ENCODE measurements at regions not wholly inside any gene's neighbourhood (a gene's known extent, or its start where the extent isn't known, plus 50 kb on each side); places are given as distances from the start of the nearest gene placed in this dataset.
"Not testable (repeated sequence)": the region's sequence is repeated elsewhere in the genome, so short reads cannot be mapped to it uniquely, and the experiment has no call there.

DNA sequence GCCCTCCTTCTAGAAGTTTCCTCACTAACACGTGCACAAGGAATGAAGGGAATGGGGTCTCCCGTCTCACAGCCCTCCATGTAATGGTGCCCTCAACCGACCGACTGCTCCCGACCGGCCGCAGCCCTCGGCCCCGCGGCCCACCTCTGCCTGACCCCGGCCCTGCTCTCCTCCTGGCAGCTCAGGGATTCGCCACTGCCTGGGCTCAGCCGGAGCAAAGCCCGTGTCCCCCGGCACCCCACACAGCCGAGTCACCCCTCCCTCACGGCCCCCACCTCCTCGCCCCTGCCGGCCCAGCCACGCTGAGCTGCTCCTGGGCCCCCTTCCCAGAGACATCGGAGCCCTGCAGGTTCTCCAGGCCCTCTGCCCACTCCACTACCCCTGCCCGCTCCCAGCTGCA is 171.0 kb downstream of the TMEM121 start:
- not testable (repeated sequence) for DNase-seq (ENCODE audit: low read depth)

DNA sequence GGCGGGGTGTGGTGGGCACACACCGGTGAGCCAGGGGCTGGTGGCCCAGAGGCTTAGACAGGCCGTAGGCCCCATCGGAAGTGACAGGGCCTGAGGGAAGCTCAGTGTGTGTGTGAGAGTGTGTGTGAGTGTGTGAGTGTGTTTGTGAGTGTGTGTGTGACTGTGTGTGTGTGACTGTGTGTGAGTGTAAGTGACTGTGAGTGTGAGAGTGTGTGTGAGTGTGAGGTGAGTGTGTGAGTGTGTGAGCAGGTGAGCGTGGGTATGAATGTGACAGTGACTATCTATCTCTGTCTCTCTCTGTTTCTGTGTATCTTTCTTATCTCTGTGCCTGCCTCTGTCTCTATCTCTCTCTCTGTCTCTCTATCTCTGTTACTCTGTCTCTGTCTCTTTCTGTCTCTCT is 171.6 kb downstream of the TMEM121 start:
- DNase-seq (ENCODE audit: low read depth): not testable (repeated sequence)

DNA sequence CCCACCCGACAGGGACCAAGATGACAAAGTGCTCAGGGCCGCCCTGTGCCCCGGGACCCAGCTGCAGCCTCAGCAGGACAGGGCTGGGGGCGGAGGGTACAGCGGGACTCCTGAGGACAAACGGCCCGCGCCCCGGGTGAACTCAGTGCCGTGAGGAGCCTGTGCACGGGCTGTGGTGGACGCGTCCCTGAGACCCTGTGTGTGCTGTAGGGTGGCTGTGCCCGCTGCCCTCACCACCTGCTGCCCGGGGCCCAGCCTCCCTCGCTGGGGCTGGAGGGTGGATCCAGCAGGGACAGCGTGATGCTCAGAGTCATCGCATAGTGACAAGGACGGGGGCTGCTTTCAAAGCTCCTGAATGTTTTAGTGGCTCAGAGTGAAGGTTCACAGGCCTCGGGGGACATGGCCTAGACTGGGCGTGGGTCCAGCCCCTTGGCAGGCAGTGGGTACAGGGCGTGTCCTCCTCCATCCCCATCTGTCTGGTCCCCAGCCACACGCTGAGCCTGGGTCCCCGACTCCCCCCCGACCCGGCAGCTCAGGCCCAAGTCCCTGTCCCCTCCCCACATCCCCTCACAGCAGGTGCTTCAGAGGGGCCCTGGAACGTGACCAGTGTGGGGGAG is 172.7 kb downstream of the TMEM121 start:
- not testable (repeated sequence) for DNase-seq (ENCODE audit: low read depth)

DNA sequence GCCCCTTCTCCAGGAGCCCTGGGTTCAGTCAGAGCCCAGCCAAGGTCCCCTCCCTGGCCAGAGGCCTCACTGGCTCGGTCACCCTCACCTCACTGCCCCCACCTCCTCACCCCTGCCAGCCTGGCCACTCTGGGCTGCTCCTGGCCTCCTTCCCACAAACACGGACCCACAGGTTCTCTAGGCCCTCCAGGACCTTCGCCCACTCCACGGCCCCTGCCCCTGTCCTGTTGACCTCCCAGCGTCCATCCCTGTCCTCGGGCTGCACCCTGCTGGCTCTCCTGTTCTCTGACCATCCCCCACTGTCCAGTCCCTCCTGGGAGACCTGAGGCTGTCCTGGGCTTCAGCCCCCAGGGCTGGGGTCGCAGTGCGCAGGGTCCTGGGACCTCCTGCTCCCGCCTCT is 173.3 kb downstream of the TMEM121 start:
- DNase-seq (ENCODE audit: low read depth): not testable (repeated sequence)

DNA sequence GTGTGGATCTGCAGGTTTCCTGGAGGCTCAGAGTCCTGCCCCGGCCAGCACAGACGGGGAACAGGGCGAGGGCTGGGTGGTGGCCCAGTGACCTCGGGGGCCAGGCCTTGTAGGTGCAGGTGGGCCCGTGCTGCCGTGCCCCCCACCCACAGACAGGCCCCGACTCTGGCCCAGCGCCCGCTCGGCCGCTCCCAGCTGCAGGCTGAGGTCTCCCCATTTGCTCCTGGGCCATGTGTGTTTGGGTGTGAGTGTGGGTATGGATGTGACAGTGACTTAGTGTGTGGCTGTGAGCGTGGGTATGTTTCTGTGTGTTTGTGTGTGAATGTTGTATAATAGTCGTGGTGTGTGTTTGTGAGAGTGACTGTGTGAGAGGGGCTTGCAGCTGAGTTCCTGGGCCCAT is 173.8 kb downstream of the TMEM121 start:
- not testable (repeated sequence) for DNase-seq (ENCODE audit: low read depth)

DNA sequence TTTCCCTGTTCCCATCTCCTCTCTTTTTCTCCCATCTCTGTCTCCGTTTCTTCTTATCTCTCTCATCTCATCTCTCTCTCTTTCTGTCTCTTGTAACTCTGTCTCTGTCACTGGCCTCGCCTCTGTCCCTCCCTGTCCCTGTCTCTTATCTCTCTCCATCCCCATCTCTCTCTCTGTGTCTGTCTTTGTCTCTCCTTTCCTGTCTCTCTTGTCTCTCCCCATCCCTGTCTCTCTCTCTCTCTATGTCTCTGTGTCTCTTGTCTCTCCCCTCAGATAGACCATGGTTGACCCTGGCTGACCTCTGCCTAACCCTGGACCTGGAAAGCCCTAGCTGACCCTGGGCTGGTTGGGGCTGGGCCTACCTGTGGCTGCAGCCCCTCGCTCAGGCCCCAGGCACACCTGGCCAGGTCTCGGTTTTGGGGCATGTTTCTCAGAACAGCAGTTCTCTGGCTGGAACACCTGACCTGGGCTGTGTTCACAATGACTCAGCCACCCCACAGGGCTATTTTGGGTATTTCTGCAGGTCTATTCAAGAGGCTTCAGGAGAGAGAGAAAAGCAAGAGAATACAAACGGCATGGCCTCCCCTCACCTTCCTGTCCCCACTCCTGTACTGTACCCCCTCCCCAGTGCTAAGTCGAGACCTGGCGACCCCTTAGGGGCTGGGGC is 174.4 kb downstream of the TMEM121 start:
- no peak for DNase-seq (ENCODE audit: low read depth)

DNA sequence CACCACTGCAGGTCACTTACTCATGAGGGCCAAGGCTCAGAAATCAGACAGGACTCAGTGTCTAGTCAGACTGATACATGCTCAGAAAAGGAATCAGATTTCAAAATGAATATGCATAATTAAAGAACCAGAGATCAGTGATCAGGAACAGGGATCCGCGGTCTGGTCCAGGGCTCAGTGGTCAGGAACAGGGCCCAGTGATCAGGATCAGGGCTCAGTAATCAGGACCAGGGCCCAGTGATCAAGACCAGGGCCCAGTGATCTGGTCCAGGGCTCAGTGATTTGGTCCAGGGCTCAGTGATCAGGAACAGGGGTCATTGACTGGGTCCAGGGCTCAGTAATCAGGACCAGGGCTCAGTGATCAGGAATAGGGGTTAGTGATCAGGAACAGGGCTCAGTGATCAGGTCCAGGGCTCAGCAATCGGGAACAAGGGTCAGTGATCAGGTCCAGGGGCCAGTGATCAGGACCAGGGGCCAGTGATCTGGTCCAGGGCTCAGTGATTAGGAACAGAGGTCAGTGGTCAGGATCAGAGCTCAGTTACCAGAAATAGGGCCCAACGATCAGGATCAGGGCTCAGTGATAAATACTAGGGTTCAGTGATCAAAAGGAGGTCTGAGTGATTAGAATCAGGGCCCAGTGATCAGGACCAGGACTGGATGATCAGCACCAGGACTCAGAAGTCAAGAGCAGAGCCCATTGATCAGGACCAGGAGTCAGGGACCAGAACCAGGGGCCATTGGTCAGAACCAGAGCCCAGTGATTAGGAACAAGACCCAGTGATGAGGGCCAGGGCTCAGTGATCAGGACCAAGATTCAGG is 175.3 kb downstream of the TMEM121 start:
- no peak for DNase-seq (ENCODE audit: low read depth)

DNA sequence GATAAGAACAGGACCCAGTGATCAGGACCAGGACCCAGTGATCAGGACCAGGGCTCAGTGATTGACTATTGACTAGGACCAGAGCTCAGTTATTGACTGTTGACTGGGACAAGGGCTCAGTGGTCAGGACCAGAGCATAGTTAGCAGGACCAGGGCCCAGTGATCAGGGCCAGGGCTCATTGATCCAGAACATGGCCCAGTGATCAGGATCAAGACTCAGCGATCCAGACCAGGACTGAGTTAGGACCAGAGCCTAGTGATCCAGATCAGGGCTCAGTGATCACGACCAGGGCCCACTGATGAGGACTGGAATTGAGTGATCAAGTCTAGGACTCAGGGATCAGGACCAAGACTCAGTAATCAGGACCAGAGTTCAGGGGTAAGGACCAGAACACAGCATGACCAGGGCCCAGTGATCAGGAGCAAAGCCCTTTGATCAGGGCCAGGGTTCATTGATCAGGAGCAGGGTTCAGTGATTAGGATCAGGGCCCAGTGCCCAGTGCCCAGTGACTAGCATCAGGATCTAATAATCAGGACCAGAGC is 176.0 kb downstream of the TMEM121 start:
- DNase-seq (ENCODE audit: low read depth): no peak

DNA sequence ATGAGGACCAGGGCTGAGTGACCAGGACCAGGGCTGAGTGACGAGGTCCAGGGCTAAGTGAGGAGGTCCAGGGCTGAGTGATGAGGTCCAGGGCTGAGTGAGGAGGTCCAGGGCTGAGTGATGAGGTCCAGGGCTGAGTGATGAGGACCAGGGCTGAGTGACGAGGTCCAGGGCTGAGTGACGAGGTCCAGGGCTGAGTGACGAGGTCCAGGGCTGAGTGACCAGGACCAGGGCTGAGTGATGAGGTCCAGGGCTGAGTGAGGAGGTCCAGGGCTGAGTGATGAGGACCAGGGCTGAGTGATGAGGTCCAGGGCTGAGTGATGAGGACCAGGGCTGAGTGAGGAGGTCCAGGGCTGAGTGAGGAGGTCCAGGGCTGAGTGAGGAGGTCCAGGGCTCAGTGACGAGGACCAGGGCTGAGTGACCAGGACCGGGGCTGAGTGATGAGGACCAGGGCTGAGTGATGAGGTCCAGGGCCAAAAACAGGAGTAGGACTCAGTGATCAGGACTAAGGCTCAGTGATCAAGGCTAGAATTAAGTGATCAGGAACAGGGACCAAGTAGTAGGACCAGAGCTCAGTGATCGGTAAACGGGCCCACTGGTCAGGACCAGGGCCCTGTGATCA is 176.8 kb downstream of the TMEM121 start:
- not testable (repeated sequence) for DNase-seq (ENCODE audit: low read depth)

DNA sequence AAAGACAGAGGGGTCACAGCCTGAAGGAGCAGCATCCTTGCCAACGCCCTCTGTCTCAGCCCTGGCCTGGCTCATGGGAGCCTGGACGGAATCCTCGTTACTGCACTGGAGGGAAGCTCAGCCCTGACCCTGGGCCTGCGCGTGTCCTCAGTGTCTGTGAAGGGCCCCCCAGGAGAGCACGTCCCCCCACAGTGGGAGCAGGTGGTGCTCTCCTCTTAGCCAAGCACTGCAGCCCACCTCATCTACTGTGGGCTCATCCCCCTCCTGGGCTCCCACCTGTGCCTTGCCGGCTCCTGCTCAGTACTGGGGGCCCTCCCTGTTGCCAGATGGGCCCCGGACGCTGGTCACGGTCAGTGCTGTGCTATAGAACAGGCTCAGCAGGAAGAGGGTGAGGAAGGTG is 177.7 kb downstream of the TMEM121 start:
- DNase-seq (ENCODE audit: low read depth): not testable (repeated sequence)

DNA sequence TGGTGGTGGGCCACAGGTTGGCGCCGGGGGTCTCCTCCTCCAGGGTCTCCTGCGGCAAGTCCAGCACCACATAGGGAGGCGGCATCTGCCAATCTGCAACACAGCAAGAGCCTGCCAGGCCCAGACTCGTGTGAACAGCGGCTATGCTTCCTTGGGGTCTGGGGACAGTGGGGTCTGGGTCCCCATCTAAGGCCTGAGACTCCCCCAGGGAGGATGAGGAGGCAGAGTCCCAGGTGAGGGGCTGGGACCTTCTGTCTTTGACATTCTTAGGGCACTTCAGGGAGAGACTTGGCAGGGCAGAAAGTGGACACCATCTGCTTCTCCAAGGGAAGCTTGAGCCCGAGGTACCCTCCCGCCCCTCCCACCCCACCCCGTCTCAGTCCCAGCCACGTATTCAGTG is 178.1 kb downstream of the TMEM121 start:
- DNase-seq (ENCODE audit: low read depth): not testable (repeated sequence)

DNA sequence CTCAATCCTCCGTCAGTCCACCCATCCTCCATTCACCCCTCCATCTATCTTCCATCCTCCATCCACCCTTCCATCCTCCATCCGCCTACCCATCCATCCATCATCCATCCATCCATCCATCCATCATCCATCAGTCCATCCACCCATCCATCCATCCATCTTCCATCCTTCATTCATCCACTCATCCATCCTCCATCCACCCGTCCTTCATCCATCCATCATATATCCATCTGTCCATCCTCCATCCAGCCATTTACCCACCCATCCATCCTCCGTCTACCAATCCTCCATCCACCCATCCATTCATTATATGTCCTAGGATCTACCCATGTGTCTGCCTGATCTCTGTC is 179.1 kb downstream of the TMEM121 start:
- DNase-seq (ENCODE audit: low read depth): not testable (repeated sequence)

DNA sequence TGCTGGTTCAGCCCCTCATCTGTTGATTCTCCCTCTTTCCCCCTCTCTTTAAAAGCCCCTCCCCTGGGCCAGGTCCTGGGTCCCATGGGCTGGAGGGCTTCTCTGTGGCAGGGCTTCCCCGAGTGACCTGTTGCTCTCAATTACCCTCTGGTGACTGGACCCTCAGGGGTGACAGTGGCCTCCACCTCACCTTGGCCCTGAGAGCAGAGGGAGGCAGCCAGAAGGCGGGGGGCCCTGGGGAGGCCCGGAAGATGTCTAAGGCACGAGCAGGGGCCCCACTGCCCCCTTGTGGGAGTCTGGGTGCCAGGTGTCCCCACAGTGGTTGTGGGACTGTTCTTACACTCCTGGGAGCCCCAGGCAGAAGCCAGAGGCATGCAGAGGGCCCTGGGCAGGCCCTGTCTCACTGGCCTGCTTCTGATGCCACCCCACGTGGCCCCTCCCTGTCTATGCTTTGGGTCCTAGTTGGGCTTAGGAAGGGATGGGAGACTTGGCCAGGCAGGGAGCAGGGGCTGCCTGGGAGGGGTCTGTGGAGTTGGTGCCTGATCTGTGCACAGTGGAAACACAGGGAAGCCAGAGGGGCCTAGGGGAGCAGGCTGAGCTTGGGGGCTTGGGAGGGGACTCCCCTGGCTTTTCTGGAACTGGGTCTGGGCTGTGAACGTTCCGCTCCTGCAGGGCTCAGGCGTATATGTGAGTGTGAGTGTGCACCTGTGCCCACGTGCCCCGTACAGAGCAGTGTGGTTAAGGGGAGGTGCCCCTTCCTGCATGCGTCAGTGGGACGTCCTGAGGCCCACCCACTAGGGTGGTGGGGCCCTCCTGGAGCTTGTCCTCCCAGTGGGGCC is 179.7 kb downstream of the TMEM121 start:
- not testable (repeated sequence) for DNase-seq (ENCODE audit: low read depth)

DNA sequence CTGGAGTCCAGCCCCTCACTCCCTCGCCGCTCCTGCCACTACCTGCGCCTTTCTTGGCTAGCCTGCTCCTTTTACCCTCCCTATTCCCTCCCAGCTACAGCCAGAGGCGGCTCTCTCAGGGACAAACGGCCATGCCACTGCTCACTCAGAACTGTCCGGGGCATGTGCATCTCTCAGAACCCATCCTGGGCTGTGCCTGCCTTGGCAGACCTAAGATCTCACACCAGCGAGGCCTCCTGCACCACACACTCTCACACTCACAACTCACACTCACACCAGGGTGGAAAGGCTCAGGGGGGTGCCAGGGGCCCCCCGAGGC is 180.3 kb downstream of the TMEM121 start:
- DNase-seq (ENCODE audit: low read depth): not testable (repeated sequence)

DNA sequence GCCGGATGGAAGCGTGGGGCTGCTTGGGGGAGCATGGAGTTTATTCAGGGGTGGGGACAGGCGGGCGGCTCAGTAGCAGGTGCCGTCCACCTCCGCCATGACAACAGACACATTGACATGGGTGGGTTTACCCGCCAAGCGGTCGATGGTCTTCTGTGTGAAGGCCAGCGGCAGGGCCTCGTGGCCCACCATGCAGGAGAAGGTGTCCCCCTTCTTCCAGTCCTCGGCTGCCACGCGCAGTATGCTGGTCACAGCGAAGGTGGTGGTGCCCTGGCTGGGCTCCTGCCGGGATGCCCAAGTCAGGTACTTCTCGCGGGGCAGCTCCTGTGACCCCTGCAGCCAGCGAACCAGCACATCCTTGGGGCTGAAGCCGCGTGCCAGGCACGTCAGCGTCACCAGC is 180.7 kb downstream of the TMEM121 start:
- not testable (repeated sequence) for DNase-seq (ENCODE audit: low read depth)

DNA sequence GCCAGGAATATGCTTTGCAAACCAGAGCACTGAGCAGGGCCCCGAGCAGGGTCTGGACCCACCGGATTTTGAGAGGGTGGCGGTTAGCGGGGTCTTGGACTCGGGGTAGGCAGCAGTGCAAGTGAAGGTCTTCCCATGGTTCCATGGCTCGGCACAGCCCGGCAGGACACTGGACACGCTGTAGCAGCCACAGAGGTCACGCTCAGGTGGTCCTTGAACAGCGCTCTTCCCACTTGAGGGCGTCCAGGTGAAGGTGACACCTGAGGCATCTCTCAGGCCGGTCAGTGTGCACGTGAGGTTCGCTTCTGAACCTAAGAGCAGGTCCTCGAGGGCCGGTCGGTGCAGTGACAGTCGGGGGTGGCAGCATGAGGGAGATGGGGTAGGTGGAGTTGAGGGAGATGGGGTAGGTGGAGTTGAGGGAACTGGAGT is 181.4 kb downstream of the TMEM121 start:
- DNase-seq (ENCODE audit: low read depth): not testable (repeated sequence)

DNA sequence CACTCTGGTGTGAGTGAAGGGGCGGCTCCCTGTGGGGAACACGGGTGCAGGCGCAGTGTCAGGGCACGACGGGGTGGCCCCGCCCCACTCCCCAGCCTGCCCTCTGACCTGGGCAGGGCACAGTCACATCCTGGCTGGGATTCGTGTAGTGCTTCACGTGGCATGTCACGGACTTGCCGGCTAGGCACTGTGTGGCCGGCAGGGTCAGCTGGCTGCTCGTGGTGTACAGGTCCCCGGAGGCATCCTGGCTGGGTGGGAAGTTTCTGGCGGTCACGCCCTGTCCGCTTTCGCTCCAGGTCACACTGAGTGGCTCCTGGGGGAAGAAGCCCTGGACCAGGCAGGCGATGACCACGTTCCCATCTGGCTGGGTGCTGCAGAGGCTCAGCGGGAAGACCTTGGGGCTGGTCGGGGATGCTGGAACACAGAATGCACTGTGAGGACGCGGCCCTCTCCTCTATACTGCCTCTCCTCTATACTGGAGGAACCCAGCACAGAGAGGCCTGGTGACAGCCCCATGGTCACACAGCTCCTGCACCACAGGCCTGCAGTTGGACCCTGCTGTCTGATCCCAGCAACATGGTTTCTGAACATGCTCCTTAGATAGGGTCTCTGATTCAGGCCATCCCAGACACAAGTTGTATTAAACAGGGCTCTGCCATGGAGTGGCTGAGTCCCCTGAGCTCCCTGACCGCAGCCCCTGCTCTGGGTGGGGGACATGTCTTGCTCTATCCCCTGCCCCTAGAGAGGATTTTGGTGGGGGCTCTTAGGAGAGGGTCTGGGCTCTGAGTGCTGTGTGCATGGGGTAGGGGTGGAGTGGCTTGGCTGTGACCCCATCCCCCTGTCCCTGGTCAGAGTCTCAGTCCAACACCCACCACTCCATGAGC is 182.1 kb downstream of the TMEM121 start:
- not testable (repeated sequence) for DNase-seq (ENCODE audit: low read depth)

DNA sequence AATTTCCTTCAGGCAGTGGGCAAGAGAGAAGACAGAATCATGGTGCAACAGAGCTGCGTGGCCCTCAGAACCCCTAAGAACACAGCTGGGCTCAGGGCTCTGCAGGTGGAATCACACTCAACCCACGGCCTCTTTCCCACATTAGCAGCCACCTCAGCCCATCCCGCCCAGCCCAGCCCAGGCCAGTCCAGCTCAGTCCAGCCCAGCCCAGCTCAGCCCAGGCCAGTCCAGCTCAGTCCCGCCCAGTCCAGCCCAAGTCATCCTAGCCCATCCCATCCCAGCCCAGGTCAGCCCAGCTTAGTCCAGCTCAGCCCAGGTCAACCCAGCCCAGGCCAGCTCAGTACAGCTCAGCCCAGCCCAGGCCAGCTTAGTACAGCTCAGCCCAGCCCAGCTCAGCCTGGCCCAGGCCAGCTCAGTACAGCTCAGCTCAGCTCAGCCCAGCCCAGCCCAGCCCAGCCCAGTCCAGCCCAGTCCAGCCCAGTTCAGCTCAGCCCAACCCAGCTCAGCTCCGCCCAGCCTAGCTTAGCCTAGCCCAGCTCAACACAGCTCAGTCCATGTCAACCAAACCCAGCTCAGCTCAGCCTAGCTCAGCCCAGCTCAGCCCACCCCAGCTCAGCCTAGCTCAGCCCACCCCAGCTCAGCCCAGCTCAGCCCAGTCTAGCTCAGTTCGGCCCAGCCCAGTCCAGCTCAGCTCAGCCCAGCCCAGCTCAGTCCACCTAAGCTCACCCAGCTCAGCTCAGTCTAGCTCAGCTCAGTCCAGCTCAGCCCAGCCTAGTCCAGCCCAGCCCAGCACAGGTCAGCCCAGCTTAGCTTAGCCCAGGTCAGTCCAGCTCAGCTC is 183.1 kb downstream of the TMEM121 start:
- DNase-seq (ENCODE audit: low read depth): no peak
